ENCODE measurements at regions not wholly inside any gene's neighbourhood (a gene's known extent, or its start where the extent isn't known, plus 50 kb on each side); places are given as distances from the start of the nearest gene placed in this dataset.

GRCh38 chr16:27633721-27634120, 83.8 kb downstream of the KATNIP start:
- TF ChIP-seq ESRRA (CRISPR knock-in tag; IDR thresholded peaks at IDR 0.05; ENCODE audit: borderline replicate concordance) (no peak), USF2 (CRISPR knock-in tag; IDR thresholded peaks at IDR 0.05) (no peak), CTCF (IDR thresholded peaks at IDR 0.05) (no peak)

All from WTC11 (cell line).